ENCODE measurements at regions not wholly inside any gene's neighbourhood (a gene's known extent, or its start where the extent isn't known, plus 50 kb on each side); places are given as distances from the start of the nearest gene placed in this dataset.

- TF ChIP-seq, protein P1, sequence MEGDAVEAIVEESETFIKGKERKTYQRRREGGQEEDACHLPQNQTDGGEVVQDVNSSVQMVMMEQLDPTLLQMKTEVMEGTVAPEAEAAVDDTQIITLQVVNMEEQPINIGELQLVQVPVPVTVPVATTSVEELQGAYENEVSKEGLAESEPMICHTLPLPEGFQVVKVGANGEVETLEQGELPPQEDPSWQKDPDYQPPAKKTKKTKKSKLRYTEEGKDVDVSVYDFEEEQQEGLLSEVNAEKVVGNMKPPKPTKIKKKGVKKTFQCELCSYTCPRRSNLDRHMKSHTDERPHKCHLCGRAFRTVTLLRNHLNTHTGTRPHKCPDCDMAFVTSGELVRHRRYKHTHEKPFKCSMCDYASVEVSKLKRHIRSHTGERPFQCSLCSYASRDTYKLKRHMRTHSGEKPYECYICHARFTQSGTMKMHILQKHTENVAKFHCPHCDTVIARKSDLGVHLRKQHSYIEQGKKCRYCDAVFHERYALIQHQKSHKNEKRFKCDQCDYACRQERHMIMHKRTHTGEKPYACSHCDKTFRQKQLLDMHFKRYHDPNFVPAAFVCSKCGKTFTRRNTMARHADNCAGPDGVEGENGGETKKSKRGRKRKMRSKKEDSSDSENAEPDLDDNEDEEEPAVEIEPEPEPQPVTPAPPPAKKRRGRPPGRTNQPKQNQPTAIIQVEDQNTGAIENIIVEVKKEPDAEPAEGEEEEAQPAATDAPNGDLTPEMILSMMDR (IDR thresholded peaks at IDR 0.05), result no peak
- TF ChIP-seq POLR2A (IDR thresholded peaks at IDR 0.05), result no peak
Observed at GRCh38 chr5:56467176-56467717, 234.1 kb upstream of the ANKRD55 start.

All from testis (tissue), 2 donors.